ENCODE measurements at regions not wholly inside any gene's neighbourhood (a gene's known extent, or its start where the extent isn't known, plus 50 kb on each side); places are given as distances from the start of the nearest gene placed in this dataset.

DNA sequence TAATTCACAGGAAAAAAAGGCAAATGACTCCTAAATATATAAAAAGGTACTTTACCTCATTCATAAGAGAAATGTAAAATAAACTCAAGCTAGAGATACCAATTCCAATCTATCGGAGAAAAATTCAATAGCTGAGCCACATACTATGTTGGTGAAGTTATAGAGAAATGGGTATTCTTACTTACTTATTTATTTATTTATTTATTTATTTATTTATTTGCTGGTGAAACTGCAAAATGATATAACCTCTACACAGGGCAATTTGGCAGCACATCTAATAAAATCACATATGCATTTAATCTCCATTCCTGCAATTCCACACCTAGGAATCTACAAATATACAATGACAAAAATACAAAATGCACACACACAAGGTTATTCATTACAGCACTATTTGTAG, 117.5 kb upstream of the TMEM168 start:
- peaks cover 2% of the 10 kb centered on the region for H3K9me3 ChIP-seq (ENCODE audit: severe bottlenecking)
- no peaks in the 10 kb centered on the region for H3K27me3 ChIP-seq (ENCODE audit: insufficient read depth, low read depth, severe bottlenecking)
- H3K27ac ChIP-seq = no peak overlapping the region
- no peak overlapping the region for H3K4me3 ChIP-seq (ENCODE audit: low read depth, low read length)
- DNase-seq = no peak
- 0 out of 2 replicates have a peak, but pooled peaks cover under 1% of the 10 kb centered on the region for H3K36me3 ChIP-seq
- TF ChIP-seq CTCF (IDR thresholded peaks at IDR 0.05; ENCODE audit: low read depth, low read length) = no peak

DNA sequence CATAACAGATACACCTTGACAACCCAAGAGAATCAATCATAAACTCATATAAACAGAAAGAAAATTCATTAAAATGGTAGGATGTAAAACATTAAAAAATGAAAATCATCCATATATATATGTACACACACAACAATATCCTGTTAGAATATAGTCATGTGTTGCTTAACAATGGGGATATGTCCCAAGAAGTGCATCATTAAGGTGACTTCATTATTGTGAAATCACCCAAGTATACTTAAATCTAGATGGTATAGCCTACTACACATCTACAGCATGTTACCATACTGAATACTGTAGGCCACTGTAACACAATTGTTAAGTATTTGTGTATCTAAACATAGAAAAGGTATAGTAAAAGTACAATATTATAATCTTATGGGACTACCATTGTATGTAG, 115.8 kb upstream of the TMEM168 start:
- no peaks in the 10 kb centered on the region for H3K27me3 ChIP-seq (ENCODE audit: insufficient read depth, low read depth, severe bottlenecking)
- H3K9me3 ChIP-seq (ENCODE audit: severe bottlenecking) = peaks cover 2% of the 10 kb centered on the region
- no peaks in the 10 kb centered on the region for H3K36me3 ChIP-seq
- no peak for DNase-seq
- no peak overlapping the region for H3K4me3 ChIP-seq (ENCODE audit: low read depth, low read length)
- H3K27ac ChIP-seq = no peak overlapping the region
- no peak for TF ChIP-seq CTCF (IDR thresholded peaks at IDR 0.05; ENCODE audit: low read depth, low read length)

- H3K4me3 ChIP-seq (ENCODE audit: low read depth, low read length) = no peak overlapping the region
- TF ChIP-seq CTCF (IDR thresholded peaks at IDR 0.05; ENCODE audit: low read depth, low read length) = no peak
- no peaks in the 10 kb centered on the region for H3K27me3 ChIP-seq (ENCODE audit: insufficient read depth, low read depth, severe bottlenecking)
- H3K9me3 ChIP-seq (ENCODE audit: severe bottlenecking) = peaks cover 2% of the 10 kb centered on the region
- DNase-seq = no peak
- no peak overlapping the region for H3K27ac ChIP-seq
- no peaks in the 10 kb centered on the region for H3K36me3 ChIP-seq
Observed at GRCh38 chr7:112905413-112905812, 115.2 kb upstream of the TMEM168 start.

- Histone ChIP-seq H3K9me3 (ENCODE audit: severe bottlenecking) (no peaks in the 10 kb centered on the region), H3K27me3 (ENCODE audit: insufficient read depth, low read depth, severe bottlenecking) (no peaks in the 10 kb centered on the region), H3K36me3 (peaks cover 3% of the 10 kb centered on the region; the same call in 1 of the 2 replicates), H3K27ac (no peak overlapping the region), H3K4me3 (ENCODE audit: low read depth, low read length) (no peak overlapping the region)
- peak; percentile 65 for DNase-seq
- peak; percentile 76 for TF ChIP-seq CTCF (IDR thresholded peaks at IDR 0.05; ENCODE audit: low read depth, low read length)
Observed at GRCh38 chr7:112898432-112899290, 108.5 kb upstream of the TMEM168 start.

DNA sequence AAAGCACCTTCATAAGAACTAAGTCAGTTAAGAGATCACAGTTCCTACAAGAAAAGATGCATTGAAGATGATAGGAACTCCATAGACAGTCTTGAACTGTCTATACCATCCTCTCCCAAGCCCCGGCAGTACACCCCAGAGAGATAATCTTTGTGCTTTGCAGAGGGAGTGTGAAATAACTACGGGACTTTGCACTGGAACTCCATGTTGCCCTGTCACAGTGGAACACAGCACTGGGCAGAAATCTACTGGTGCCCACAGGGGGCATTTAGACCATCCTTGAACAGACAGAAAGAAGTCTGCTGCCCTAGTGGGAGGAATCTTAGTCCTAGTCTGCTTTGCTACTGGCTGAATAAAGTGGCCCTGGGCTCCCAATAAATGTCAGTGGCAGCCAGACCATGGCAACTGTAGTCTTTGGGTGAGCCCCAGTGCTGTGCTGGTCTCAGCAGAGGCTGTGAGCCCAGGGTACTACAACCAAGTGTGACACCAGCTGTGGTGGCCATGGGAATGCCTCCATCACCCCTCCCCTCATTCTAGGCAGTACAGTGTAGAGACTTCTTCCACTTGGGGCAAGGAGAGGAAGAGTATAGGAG, 107.7 kb upstream of the TMEM168 start:
- Histone ChIP-seq H3K36me3 (peaks cover 7% of the 10 kb centered on the region; the same call in 1 of the 2 replicates), H3K27ac (no peak overlapping the region), H3K27me3 (ENCODE audit: insufficient read depth, low read depth, severe bottlenecking) (no peaks in the 10 kb centered on the region), H3K9me3 (ENCODE audit: severe bottlenecking) (no peaks in the 10 kb centered on the region), H3K4me3 (ENCODE audit: low read depth, low read length) (no peak overlapping the region)
- TF ChIP-seq CTCF (IDR thresholded peaks at IDR 0.05; ENCODE audit: low read depth, low read length) = no peak
- DNase-seq = no peak

All from WERI-Rb-1 (cell line).